Fibroblast of gingiva (primary cell): ENCODE measurements at regions not wholly inside any gene's neighbourhood (a gene's known extent, or its start where the extent isn't known, plus 50 kb on each side); places are given as distances from the start of the nearest gene placed in this dataset.
"Not testable (repeated sequence)": the region's sequence is repeated elsewhere in the genome, so short reads cannot be mapped to it uniquely, and the experiment has no call there.

Experiments used
- DNase-seq: peaks from one replicate; pipeline ENCODE4 v3.0.0-alpha.2; 2011; ENCODE audit warnings: low read depth

- no peak for DNase-seq
Measured at GRCh38 chr20:11976966-11977365, 59.3 kb downstream of the BTBD3 start.

DNA sequence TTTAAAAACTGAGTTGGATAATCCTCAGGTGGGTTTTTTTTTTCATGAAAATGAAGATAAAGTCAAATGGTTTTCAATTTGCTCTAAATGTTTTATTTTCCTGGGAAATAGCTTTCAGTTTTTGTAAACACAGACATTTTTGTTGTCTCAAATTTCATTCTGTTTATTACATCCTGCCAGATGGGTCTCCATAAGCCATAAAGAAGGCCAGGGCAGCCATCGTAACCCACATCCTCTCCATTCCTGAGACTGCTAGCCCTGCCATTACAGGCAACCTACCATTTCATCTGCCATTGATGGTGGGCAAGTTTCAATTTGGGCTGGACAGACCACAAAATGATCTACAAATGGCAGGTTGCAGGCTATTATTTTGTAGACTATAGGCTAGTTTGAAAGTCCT is 60.8 kb downstream of the BTBD3 start:
- DNase-seq: no peak

DNA sequence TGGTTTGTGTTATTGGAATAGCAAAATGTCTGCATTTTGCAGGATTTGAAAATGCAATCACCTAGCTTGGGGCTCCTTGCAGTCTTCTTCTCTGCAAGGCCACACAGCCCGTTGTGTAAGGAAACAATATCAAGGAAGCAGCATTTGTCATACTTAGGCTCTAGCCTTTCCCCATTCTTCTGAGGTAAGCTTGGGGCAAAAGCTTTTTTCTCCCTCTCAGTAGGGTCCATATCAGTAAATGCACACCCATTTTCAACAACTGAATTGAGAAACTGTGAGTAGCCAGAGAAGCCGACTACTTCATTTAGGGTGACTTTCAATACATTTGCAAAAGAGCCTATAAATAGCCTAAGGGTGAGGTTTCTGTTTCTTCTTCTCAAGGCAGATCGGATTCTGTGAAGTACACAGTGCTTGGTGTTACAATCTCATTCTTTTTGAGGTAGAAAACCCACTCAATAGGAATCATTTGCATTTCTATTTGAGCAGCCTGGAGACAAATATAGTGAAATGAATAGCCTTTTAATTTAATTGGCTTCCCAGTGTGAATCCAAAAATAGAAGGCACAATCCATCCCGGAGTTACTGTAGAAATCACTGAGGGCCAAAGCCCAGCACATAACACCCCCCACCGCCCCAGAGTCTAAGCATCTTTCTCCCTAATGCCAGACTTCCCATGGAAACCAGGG is 61.8 kb downstream of the BTBD3 start:
- no peak for DNase-seq

- no peak for DNase-seq
Measured at GRCh38 chr20:11980263-11980662, 62.6 kb downstream of the BTBD3 start.

- DNase-seq: no peak
Measured at GRCh38 chr20:11981366-11981947, 63.8 kb downstream of the BTBD3 start.

DNA sequence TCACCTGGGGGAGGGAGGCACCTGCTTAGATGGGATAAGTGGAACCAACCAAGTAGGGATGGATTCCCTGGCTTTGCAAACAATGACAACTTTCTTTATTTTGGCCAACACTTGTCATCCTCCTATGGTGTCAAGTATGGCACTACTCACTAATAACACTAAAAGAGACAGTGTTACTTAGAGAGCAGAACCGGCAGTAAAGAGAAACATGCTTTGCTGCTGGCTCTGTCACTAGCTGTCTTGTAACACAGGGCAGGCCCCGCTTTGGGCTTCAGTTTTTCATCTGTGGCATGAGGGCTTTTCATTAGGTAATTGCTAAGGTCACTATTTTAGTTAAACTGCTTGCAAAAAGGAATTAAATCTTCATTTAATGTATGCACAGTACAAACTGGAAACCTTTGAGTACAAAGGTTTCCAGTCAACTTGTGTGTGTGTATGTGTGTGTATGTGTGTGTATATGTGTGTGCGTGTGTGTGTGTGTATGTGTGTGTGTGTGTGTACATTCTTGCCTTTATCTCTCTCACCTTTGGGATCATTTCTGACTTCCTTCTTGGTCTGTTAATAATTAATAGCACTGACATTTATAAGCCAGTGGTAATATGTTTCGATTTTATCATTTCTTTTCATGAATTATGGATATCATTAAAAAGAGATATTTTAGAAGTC is 64.7 kb downstream of the BTBD3 start:
- no peak for DNase-seq

- no peak for DNase-seq
Measured at GRCh38 chr20:11982955-11983470, 65.3 kb downstream of the BTBD3 start.

GRCh38 chr20:11986954-11987353 is 69.3 kb downstream of the BTBD3 start:
- DNase-seq: no peak

- no peak for DNase-seq
Measured at GRCh38 chr20:11987526-11987925, 69.8 kb downstream of the BTBD3 start.

DNA sequence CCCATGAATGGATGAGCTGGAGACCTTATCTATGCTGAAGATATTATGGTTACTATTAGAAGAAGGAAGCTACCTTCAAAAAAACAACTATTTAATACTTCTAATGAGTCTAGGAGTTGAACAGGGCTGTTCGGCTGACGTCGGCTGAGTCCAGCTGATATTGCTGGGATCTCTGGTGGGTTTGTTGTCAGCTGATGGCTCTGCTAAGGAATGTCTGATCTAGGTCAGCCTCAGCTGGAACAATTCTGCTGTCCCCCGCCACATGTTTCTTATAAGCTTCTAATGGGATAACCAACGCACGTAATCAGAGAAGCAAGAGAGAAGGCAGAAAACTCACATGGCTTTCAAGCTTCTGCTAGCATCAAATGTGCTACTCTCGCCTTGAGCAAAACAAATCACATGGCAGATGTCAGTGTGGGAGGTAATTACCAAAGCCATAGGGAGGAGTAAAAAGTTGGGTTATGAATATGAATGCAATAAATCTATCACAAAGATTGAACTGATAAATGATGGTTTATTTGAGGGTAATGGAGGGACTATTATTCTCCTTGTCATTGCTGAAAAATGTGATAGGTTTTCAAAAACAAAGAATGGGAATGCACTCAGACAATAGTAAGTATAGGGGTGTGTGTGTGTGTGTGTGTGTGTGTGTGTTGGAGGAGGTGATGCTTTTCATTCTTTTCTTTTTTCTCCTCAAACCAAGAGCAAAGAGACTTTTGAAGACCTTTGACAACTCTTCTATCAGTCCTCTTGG is 71.5 kb downstream of the BTBD3 start:
- DNase-seq: no peak

- no peak for DNase-seq
Measured at GRCh38 chr20:11992426-11992825, 74.7 kb downstream of the BTBD3 start.

DNA sequence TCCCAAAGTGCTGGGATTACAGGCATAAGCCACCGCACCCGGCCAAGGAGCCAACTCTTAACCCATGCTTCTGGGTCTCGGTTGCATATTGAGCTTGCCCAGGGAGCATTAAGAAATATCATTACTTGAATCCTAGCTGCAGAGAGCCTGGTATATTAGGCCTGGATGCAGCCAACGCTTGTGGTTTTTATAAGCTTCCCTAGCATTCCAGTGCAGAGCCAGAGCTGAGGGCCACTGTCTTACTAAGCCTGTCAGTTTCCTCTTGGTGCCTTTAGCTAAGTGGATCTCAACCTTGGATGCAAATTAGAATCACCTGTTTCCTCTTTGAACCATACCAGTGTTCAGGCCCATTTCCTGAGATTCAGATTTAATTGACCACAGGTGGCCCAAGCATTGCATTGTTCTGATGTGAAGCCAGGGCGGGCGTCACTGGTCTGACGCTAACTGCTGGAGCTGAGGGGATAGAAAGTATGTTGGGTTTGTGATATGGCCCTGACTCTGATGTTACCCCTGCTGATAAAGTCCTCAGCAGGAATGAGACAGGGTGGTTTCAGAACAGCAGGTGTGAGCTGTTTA is 76.3 kb downstream of the BTBD3 start:
- DNase-seq: no peak

DNA sequence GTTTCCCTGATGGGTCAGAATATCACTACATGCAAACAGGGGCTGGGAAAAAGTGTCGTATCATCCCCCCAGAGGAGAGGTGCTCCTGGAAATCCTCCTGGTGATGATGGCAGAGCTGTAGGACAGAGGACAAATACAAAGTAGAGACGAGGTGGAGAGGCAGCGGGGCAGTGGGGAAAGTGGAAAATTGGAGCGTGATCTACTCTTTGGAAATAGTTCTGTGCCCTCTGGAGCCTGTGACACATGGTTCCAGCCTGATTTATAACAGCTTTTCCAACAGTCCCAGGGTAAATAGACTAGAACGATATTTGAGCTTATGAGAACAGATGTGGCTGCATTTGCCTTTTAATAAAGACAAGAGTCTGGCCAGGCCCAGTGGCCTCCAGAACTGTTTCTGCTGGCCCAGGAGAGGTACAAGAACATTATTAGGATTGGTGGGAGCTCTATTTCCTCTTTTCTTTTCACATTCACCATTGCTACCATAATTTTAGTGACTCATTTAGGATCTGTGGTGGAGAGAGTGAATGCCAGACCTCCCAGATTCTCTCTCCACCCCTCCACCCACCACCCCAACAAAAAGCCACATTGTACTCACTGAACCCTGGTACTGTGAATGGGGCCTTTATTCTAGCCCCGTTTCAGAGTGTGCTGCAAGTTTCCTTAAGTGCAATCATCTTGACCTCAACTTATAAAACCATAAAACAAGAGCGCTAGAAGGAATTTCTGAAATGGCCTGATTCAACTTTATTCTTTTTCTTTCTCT is 78.3 kb downstream of the BTBD3 start:
- no peak for DNase-seq

DNA sequence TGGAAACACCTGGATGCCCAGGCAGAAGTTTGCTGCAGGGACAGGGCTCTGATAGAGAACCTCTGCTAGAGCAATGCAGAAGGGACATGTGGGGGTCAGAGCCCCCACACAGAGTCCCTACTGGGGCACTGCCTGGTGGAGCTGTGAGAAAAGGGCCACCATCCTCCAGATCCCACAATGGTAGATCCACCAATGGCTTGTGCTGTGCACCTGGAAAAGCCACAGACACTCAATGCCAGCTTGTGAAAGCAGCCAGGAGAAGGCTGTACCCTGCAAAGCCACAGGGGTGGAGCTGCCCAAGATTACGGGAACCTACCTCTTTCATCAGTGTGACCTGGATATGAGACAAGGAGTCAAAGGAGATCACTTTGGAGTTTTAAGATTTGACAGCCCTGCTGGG is 87.1 kb downstream of the BTBD3 start:
- not testable (repeated sequence) for DNase-seq

DNA sequence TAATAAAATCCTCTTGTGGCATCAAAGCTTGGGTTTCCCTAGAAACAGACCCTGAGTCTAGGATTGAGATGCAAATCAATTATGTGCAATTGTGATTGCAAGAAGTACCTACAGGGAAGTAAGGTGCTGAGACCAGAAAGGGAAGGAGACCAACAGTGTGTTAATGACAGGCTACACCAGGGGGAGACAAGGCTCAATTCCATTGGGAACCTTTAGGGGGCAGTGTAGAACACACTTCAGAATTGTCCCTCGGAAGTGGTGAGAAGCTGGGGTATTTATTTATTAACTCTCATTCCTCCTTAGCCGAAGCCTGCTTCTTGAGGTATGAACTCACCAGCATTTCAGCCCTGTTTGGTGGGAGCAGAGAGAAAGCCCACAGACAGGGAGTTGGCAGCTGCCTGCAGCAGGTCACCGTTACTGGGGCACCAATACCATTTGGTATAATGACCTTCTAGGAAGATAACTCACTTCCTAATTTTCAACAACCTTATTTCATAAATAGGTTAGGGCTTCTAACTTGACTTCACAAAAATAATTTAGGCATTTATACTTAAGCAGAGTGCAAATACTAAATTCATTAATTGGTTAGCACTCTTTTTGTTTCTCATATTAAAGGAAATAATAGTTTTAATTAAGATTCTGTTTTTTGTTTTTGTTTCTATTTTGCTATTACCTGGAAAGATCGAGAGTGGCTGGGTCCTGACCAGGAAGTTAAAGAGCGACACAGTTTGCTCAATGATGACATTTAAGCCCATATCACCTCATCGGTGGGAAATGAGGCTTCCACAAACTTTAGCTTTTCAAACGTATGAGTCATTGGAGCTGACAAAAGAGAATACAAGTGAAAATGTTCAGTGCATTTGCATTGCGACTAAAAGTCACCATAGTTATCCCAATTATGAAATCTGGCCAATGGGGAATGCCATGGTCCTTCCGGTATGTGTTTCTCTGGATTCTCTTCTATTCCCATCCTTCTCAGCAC is 94.8 kb downstream of the BTBD3 start:
- DNase-seq: peak; percentile 15

DNA sequence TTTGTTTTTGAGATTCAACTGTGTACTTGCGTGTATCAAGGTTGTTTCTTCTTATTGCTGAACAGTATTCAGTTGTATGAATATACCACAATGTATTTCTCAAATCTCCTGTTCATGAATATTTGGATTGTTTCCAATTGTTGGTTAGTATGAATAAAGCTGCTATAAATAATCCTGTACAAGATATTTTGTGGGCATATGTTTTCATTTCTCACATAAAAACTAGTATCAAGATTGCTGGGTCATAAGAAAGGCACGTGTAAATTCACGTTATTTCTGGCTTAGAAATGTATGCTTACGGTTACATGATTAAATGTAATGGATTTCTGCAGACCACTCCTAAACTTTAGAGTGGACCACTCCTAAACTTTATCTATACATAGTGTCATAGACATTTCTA is 96.6 kb downstream of the BTBD3 start:
- no peak for DNase-seq

DNA sequence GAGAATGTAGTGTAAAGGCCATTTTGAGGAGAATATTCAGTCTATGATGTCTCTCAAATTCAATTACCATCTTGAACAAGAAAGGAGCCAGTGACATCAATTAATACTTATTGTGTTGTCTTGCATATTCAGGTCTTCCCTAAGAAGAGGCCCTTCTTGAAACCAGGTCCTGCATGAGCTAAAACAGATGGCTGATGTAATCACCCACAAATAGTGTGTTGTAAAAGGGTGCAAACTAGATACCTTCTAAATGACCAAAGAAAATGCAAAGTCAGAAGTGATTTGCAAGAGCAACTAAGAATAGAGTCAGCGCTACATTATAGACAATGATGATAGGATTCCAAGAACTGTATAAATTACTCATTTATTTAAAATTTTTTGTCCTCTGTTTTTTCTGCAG is 97.0 kb downstream of the BTBD3 start:
- DNase-seq: no peak

DNA sequence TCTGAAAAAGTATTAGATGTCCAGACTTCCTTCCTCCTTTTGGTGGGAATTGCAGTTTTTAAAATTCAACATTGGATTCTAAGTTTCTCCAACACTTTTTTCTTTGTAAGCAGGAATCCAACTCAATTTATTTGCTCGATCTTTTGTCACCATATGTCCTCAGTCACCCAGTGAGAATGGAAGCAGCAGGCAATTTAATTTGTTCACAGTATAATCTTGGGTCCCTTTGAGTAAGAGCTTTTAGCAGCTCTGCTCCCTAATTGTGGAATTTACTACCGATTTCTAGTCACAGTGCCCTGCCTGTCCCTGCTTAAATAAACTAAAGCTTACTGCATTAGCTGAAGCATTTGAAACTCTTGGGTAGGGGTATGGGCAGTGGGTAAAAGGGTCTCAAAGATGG is 98.6 kb downstream of the BTBD3 start:
- DNase-seq: no peak

DNA sequence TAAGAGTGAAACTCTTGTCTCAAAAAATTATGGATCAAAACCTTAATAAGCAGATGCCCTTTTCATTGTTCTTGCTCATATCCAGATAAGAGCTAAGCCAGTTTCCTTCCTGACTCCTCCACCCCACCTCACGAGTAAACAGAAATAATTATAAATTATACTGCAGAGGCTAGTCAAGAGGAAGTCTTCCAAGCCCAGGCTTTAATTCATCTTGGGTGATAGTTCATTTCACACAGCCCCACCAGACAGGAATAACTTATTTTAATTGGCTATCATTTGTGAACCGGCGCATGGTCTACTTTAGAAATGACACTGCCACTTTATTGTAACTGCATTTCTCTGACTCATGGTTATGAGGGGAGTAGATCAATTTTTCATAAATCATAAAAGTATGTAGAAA is 102.0 kb downstream of the BTBD3 start:
- DNase-seq: no peak

DNA sequence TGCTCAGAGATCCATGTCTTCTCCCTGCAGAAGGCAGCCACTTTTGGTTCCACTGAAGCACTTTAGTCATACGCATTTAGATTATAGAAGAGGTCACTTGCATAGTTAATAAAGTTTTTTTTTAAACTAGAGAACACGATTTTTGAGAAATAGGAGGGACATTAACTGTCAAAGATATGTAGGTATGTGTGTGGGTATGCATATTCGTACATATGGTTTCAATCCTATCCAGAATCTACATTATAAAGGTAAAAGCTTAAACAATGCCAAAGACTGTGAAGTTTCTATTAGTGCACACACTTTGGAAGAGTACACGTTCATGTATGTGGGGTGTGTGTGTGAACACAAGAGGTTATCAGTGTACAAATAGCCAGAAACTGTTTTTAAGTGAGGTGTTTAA is 103.2 kb downstream of the BTBD3 start:
- DNase-seq: no peak
